Thoracic aorta (tissue), 2 donors: ENCODE measurements at regions not wholly inside any gene's neighbourhood (a gene's known extent, or its start where the extent isn't known, plus 50 kb on each side); places are given as distances from the start of the nearest gene placed in this dataset.

Experiments
- ATAC-seq: fragments of 150-250 bp; one replicate; pipeline ENCODE4 v1.8.0; 2017; ENCODE audit warnings: low read depth; ENCODE audit not compliant: insufficient number of reproducible peaks, low FRiP score
- DNase-seq: peaks from one replicate; pipeline ENCODE4 v3.0.0-alpha.2; 2020; ENCODE audit warnings: low spot score
- H3K27ac ChIP-seq, 2 donors: fragments of 200-600 bp; sonication (generic); 1 replicate in 1 of 2; 2 replicates in 1 of 2; pipeline ENCODE4 v1.5.1; 2016; ENCODE audit warnings: mild to moderate bottlenecking in 2 of 2, moderate library complexity in 2 of 2
- H3K27me3 ChIP-seq: fragments of 200-600 bp; sonication (generic); replicated peaks from 2 replicates; pipeline ENCODE4 v1.6.0; 2016; ENCODE audit warnings: mild to moderate bottlenecking; ENCODE audit not compliant: insufficient read depth
- H3K36me3 ChIP-seq: fragments of 200-600 bp; sonication (generic); one replicate; pipeline ENCODE4 v1.5.1; 2016
- H3K4me1 ChIP-seq, 2 donors: fragments of 200-600 bp; sonication (generic); 1 replicate in 1 of 2; 2 replicates in 1 of 2; pipeline versions ENCODE4 v1.5.1 to v1.6.0; 2016; ENCODE audit warnings: low read depth in 2 of 2, mild to moderate bottlenecking in 1 of 2; ENCODE audit not compliant: control insufficient read depth in 1 of 2
- H3K4me3 ChIP-seq: fragments of 200-600 bp; sonication (generic); 2 replicates; pipeline ENCODE4 v1.5.1; 2016; ENCODE audit warnings: mild to moderate bottlenecking
- H3K9me3 ChIP-seq: fragments of 200-600 bp; sonication (generic); 2 replicates; pipeline ENCODE4 v1.5.1; 2016
- TF ChIP-seq, protein P1 (sequence below): fragments of 200-600 bp; sonication (generic); IDR thresholded peaks from one replicate; pipeline ENCODE4 v1.5.1; 2019; ENCODE audit warnings: antibody characterized with exemption

DNA sequence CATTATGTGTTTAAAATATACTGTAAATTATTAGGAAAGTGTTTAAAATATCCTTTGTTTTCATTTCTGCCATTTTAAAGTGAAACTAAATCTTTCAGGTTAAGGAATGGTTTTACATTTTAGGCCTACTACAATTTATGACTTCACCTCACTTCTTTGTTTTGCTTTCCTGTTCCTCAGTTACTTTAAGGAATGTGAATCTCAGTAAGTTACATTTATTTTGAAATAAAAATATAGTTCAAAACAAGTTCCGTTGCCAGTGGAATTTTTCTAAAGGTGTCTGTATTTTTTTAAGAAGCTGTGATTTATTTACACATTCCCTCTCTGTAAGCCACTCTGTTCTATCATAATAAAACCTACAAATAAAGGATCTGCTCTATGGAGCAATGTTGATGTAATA, 630.9 kb upstream of the AGTR1 start:
- no peaks in the 10 kb centered on the region for H3K9me3 ChIP-seq
- no peak overlapping the region for H3K27ac ChIP-seq
- peaks cover 0 to 3% of the 10 kb centered on the region in 2 donors for H3K4me1 ChIP-seq
- DNase-seq (no peak), ATAC-seq (no peak)
- TF ChIP-seq, protein P1, sequence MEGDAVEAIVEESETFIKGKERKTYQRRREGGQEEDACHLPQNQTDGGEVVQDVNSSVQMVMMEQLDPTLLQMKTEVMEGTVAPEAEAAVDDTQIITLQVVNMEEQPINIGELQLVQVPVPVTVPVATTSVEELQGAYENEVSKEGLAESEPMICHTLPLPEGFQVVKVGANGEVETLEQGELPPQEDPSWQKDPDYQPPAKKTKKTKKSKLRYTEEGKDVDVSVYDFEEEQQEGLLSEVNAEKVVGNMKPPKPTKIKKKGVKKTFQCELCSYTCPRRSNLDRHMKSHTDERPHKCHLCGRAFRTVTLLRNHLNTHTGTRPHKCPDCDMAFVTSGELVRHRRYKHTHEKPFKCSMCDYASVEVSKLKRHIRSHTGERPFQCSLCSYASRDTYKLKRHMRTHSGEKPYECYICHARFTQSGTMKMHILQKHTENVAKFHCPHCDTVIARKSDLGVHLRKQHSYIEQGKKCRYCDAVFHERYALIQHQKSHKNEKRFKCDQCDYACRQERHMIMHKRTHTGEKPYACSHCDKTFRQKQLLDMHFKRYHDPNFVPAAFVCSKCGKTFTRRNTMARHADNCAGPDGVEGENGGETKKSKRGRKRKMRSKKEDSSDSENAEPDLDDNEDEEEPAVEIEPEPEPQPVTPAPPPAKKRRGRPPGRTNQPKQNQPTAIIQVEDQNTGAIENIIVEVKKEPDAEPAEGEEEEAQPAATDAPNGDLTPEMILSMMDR = no peak
- no peak overlapping the region for H3K4me3 ChIP-seq
- no peaks in the 10 kb centered on the region for H3K27me3 ChIP-seq
- H3K36me3 ChIP-seq = no peaks in the 10 kb centered on the region

GRCh38 chr3:148068466-148068865, 629.2 kb upstream of the AGTR1 start:
- Histone ChIP-seq H3K9me3 (no peaks in the 10 kb centered on the region), H3K27ac (no peak overlapping the region), H3K36me3 (no peaks in the 10 kb centered on the region), H3K4me3 (no peak overlapping the region), H3K27me3 (no peaks in the 10 kb centered on the region), H3K4me1 (peaks cover 0 to 3% of the 10 kb centered on the region in 2 donors)
- TF ChIP-seq, protein P1 = no peak
- ATAC-seq = no peak
- no peak for DNase-seq

DNA sequence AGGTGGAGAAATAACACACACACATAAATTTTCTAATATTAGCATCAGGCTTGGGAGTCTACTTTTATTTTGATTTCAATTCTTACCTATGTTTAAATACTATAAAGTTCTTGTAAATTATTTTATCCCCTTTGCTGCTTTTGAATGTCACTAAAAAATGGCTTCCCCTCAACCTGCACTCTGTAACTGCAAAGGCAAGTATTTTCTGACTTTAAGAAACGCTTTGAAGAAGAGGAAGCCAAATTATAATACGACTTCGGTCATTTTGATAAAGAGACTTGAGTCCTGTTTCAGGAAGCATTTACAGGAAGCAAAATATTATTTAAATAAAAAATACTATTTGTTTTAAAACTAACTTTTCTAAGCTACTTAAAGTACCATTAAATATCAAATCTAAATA, 627.7 kb upstream of the AGTR1 start:
- Histone ChIP-seq H3K27ac (no peak overlapping the region), H3K27me3 (no peaks in the 10 kb centered on the region), H3K9me3 (no peaks in the 10 kb centered on the region), H3K4me3 (no peak overlapping the region), H3K36me3 (no peaks in the 10 kb centered on the region), H3K4me1 (peaks cover 0 to 3% of the 10 kb centered on the region in 2 donors)
- TF ChIP-seq, protein P1 = no peak
- ATAC-seq = no peak
- no peak for DNase-seq

GRCh38 chr3:148073721-148074456, 623.8 kb upstream of the AGTR1 start:
- Histone ChIP-seq H3K9me3 (no peaks in the 10 kb centered on the region), H3K27me3 (no peaks in the 10 kb centered on the region), H3K4me3 (no peak overlapping the region), H3K4me1 (no peaks in the 10 kb centered on the region), H3K27ac (no peak overlapping the region), H3K36me3 (no peaks in the 10 kb centered on the region)
- DNase-seq (no peak), ATAC-seq (no peak)
- TF ChIP-seq, protein P1 = no peak

DNA sequence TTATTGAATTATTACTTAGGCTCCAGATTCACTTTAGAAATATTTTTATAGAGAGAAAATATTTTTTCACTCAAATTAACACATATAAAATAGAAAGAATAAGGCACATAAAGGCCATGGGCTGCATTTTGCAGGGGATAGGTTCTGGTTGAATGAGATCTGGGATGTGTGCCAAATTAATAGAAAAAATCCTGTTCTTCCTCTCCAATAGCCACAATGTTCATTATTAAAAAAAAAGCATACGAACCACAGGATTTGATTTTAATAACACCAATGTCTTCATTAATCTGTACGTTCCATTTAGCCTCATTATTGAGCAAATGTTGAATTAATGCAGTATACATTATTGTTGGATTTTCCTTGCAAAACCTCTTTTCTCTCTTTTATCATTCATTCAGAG, 622.8 kb upstream of the AGTR1 start:
- Histone ChIP-seq H3K4me3 (no peak overlapping the region), H3K36me3 (no peaks in the 10 kb centered on the region), H3K9me3 (no peaks in the 10 kb centered on the region), H3K4me1 (no peaks in the 10 kb centered on the region), H3K27me3 (no peaks in the 10 kb centered on the region), H3K27ac (no peak overlapping the region)
- DNase-seq = no peak
- TF ChIP-seq, protein P1 = no peak
- no peak for ATAC-seq
